HepG2 (cell line): ENCODE measurements at regions not wholly inside any gene's neighbourhood (a gene's known extent, or its start where the extent isn't known, plus 50 kb on each side); places are given as distances from the start of the nearest gene placed in this dataset.

Source experiments
- ATAC-seq: fragments of 200-7000 bp; cut with Tn5 transposase; 3 replicates; pipeline ENCODE4 v1.9.1; 2020; ENCODE audit warnings: mild to moderate bottlenecking, moderate library complexity
- BruUV-seq: library from RNA; stranded (reverse); fragments of 400-500 nt; replicated peaks from 2 replicates; lab custom pipeline; 2021; lab: Mats Ljungman, UMichigan
- CTCF ChIA-PET: fragments of 300-600 bp; formaldehyde crosslinking; extraction: SDS; loops from one replicate; lab custom pipeline; 2021; ENCODE audit warnings: low total read pairs, inconsistent platforms, low intra/inter-chr PET ratio; lab: Yijun Ruan, JAX
- POLR2A ChIA-PET: fragments of 350-600 bp; sonication (Branson Sonifier 250); formaldehyde crosslinking; loops from one replicate; lab custom pipeline; 2020; ENCODE audit warnings: antibody characterized with exemption, inconsistent platforms; lab: Yijun Ruan, JAX
- DNase-seq: peaks from one replicate; pipeline ENCODE4 v3.0.0-alpha.2; 2015; ENCODE audit warnings: low spot score
- FAIRE-seq: peaks from 3 replicates; lab custom pipeline; 2011; peaks lifted over from hg19 to GRCh38; lab: Jason Lieb, UNC
- H2AFZ ChIP-seq: one replicate; pipeline ENCODE4 v1.6.1; 2011; ENCODE audit warnings: low read length, inconsistent platforms
- H3K27ac ChIP-seq: fragments of 300-600 bp; 3 replicates; pipeline ENCODE4 v1.8.0; 2011; ENCODE audit warnings: mixed run types, mild to moderate bottlenecking, mixed read lengths, low read length, inconsistent platforms; ENCODE audit not compliant: insufficient read depth; ENCODE audit errors: extremely low read length
- H3K27me3 ChIP-seq, 2 experiments: fragments of 200-600 bp in 1 of 2; 2 replicates in 1 of 2; 3 replicates in 1 of 2; pipeline versions ENCODE4 v1.6.0 to v1.8.0; 2011; ENCODE audit warnings: low read length in 2 of 2, mild to moderate bottlenecking in 2 of 2, moderate library complexity in 2 of 2, inconsistent platforms in 1 of 2; ENCODE audit not compliant: insufficient read depth in 2 of 2, control insufficient read depth in 1 of 2
- H3K36me3 ChIP-seq, 2 experiments: fragments of 200-600 bp in 1 of 2; replicated peaks in 1 of 2; 2 replicates in 1 of 2; 3 replicates in 1 of 2; pipeline versions ENCODE4 v1.5.1 to v1.8.0; 2011; ENCODE audit warnings: low read length in 2 of 2, inconsistent platforms in 1 of 2; ENCODE audit not compliant: insufficient read depth in 2 of 2, control insufficient read depth in 1 of 2
- H3K4me1 ChIP-seq: 2 replicates; pipeline ENCODE4 v1.5.1; 2012; ENCODE audit warnings: low read length, inconsistent platforms; ENCODE audit not compliant: insufficient read depth
- H3K4me2 ChIP-seq: 2 replicates; pipeline ENCODE4 v1.6.0; 2011; ENCODE audit warnings: low read depth, low read length, inconsistent platforms
- H3K4me3 ChIP-seq, 3 experiments: fragments of 200-600 bp in 1 of 3; sonication (generic), shearing (Covaris generic) in 1 of 3; replicated peaks in 1 of 3; 2 replicates each; pipeline ENCODE4 v1.5.1; 2011 to 2016; ENCODE audit warnings: low read length in 3 of 3, inconsistent platforms in 2 of 3, low read depth in 2 of 3, mild to moderate bottlenecking in 2 of 3, control low read depth in 1 of 3, mixed read lengths in 1 of 3; ENCODE audit not compliant: insufficient read depth in 1 of 3
- H3K79me2 ChIP-seq: one replicate; pipeline ENCODE4 v1.6.1; 2011; ENCODE audit warnings: low read length, inconsistent platforms; ENCODE audit not compliant: insufficient read depth
- H3K9ac ChIP-seq: 2 replicates; pipeline ENCODE4 v1.6.0; 2011; ENCODE audit warnings: mild to moderate bottlenecking, low read depth, low read length, inconsistent platforms; ENCODE audit not compliant: insufficient read depth
- H3K9me3 ChIP-seq: 2 replicates; pipeline ENCODE4 v1.5.1; 2012; ENCODE audit warnings: mild to moderate bottlenecking, low read length
- H4K20me1 ChIP-seq: 2 replicates; pipeline ENCODE4 v1.6.0; 2011; ENCODE audit warnings: inconsistent platforms, mild to moderate bottlenecking, low read length, moderate library complexity; ENCODE audit not compliant: insufficient read depth
- ATF6 ChIP-seq: sonication (generic); formaldehyde crosslinking; conservative IDR thresholded peaks from 2 replicates; pipeline ENCODE4 v1.4.0; 2020; ENCODE audit warnings: missing genetic modification reagents
- ATM ChIP-seq: fragments of 450-650 bp; IDR thresholded peaks from 2 replicates; pipeline ENCODE4 v1.7.1; 2017; ENCODE audit warnings: mild to moderate bottlenecking, borderline replicate concordance
- CEBPB ChIP-seq: IDR thresholded peaks from 2 replicates; pipeline ENCODE4 v1.6.1; 2011; ENCODE audit warnings: low read depth, low read length, improper control_type of control experiment, borderline replicate concordance
- HHEX ChIP-seq: IDR thresholded peaks from 2 replicates; pipeline ENCODE4 v1.6.1; 2016; ENCODE audit warnings: control low read depth
- HNRNPLL ChIP-seq: fragments of 200-400 bp; formaldehyde crosslinking; IDR thresholded peaks from 2 replicates; pipeline ENCODE4 v1.6.1; 2017; ENCODE audit warnings: mild to moderate bottlenecking, low read depth, low read length; ENCODE audit not compliant: poor library complexity, severe bottlenecking
- IKZF5 ChIP-seq: IDR thresholded peaks from 2 replicates; pipeline ENCODE4 v1.6.1; 2018; ENCODE audit warnings: missing genetic modification reagents, mild to moderate bottlenecking, missing compliant biosample characterization
- MTF2 ChIP-seq: sonication (generic); formaldehyde crosslinking; IDR thresholded peaks from 2 replicates; pipeline ENCODE4 v1.5.0; 2020; ENCODE audit warnings: missing genetic modification reagents, borderline replicate concordance
- SMARCC2 ChIP-seq: fragments of 450-650 bp; IDR thresholded peaks from 2 replicates; pipeline ENCODE4 v1.6.1; 2017; ENCODE audit warnings: antibody characterized with exemption, mild to moderate bottlenecking
- SSRP1 ChIP-seq: IDR thresholded peaks from 2 replicates; pipeline ENCODE4 v1.6.1; 2016; ENCODE audit warnings: control low read depth
- TMF1 ChIP-seq: sonication (generic); formaldehyde crosslinking; IDR thresholded peaks from 2 replicates; pipeline ENCODE4 v1.8.1; 2022; ENCODE audit warnings: low read depth, missing genetic modification reagents
- ZNF143 ChIP-seq: sonication (generic); formaldehyde crosslinking; IDR thresholded peaks from 2 replicates; pipeline ENCODE4 v1.4.0; 2020; ENCODE audit warnings: missing genetic modification reagents
- ZNF432 ChIP-seq: sonication (generic); formaldehyde crosslinking; IDR thresholded peaks from 2 replicates; pipeline ENCODE4 v1.5.0; 2020; ENCODE audit warnings: missing genetic modification reagents, mild to moderate bottlenecking, borderline replicate concordance
- ZNF598 ChIP-seq: sonication (generic); formaldehyde crosslinking; IDR thresholded peaks from 2 replicates; pipeline ENCODE4 v1.5.1; 2020; ENCODE audit warnings: mild to moderate bottlenecking, missing genetic modification reagents, borderline replicate concordance
- ZNF619 ChIP-seq: sonication (generic); formaldehyde crosslinking; IDR thresholded peaks from 2 replicates; pipeline ENCODE4 v1.4.0; 2020; ENCODE audit warnings: mild to moderate bottlenecking, missing genetic modification reagents
- WGBS: methylation state at CpG from one replicate; pipeline ENCODE4 v1.1.6; 2017; ENCODE audit warnings: low lambda C conversion rate; 5-methylcytosine and 5-hydroxymethylcytosine counted together
- in situ Hi-C: cut with HindIII; loops from 2 replicates; pipeline ENCODE4 v1.10.0; 2017; ENCODE audit warnings: low pct_unique_long_range_greater_than_20kb; ENCODE audit not compliant: extremely low pct_ligation_motif_present
- intact Hi-C: fragments of 100-400 bp; cut with micrococcal nuclease; formaldehyde crosslinking; loops from one replicate; pipeline ENCODE4 v1.10.0; 2022; ENCODE audit not compliant: unreplicated experiment
- TF ChIP-seq, protein P1 (sequence below): sonication (generic); formaldehyde crosslinking; IDR thresholded peaks from 2 replicates; pipeline ENCODE4 v1.4.0; 2020; ENCODE audit warnings: missing genetic modification reagents
- TF ChIP-seq, protein P2 (sequence below): sonication (generic); formaldehyde crosslinking; IDR thresholded peaks from 2 replicates; pipeline ENCODE4 v1.9.0; 2021; ENCODE audit warnings: missing genetic modification reagents, mild to moderate bottlenecking, borderline replicate concordance

DNA sequence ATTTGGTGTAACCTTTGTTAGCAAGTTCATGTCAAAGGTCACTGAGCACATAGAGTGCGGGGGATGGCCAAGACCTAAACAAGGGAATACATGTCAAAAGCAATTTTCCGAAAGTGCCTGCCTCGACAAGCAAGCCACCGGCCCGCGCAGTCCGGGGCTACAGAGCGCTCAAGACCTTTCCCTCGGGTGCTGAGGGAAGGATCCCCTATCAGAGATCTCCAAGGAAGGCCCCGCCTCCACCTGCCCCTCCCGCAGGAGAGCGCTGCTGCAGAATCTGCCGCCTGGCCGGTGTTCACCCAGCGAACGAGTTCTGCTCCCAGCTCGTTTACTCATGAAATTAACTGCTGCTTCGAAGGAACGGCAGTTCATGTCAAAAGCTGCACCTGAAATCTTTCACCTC, 252.7 kb downstream of the BMP7 start (continued):
- TF ChIP-seq HNRNPLL (peak; percentile 34), ZNF143 (CRISPR knock-in tag) (no peak), ZNF619 (CRISPR knock-in tag) (no peak), MTF2 (CRISPR knock-in tag) (no peak), TMF1 (no peak), ZNF598 (CRISPR knock-in tag) (no peak), ZNF432 (CRISPR knock-in tag) (no peak), ATM (no peak)
- TF ChIP-seq, protein P1, sequence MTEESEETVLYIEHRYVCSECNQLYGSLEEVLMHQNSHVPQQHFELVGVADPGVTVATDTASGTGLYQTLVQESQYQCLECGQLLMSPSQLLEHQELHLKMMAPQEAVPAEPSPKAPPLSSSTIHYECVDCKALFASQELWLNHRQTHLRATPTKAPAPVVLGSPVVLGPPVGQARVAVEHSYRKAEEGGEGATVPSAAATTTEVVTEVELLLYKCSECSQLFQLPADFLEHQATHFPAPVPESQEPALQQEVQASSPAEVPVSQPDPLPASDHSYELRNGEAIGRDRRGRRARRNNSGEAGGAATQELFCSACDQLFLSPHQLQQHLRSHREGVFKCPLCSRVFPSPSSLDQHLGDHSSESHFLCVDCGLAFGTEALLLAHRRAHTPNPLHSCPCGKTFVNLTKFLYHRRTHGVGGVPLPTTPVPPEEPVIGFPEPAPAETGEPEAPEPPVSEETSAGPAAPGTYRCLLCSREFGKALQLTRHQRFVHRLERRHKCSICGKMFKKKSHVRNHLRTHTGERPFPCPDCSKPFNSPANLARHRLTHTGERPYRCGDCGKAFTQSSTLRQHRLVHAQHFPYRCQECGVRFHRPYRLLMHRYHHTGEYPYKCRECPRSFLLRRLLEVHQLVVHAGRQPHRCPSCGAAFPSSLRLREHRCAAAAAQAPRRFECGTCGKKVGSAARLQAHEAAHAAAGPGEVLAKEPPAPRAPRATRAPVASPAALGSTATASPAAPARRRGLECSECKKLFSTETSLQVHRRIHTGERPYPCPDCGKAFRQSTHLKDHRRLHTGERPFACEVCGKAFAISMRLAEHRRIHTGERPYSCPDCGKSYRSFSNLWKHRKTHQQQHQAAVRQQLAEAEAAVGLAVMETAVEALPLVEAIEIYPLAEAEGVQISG (CRISPR knock-in tag) = no peak

- H3K9me3 ChIP-seq = no peaks in the 10 kb centered on the region
- 3% methylated on average over 9 of the region's 9 CpGs for WGBS
- peaks cover 3 to 39% of the 10 kb centered on the region in 2 experiments; a peak in 4 of 5 replicates for H3K27me3 ChIP-seq
- H3K79me2 ChIP-seq = no peaks in the 10 kb centered on the region
- H3K9ac ChIP-seq = no peak overlapping the region
- H2AFZ ChIP-seq = no peak overlapping the region
- H3K4me2 ChIP-seq = no peak overlapping the region
- H4K20me1 ChIP-seq = no peaks in the 10 kb centered on the region
- no peak overlapping the region for H3K27ac ChIP-seq
- DNase-seq = no peak
- ChIA-PET POLR2A (no interaction called here), CTCF (no interaction called here)
- H3K4me1 ChIP-seq = no peaks in the 10 kb centered on the region
- H3K4me3 ChIP-seq = no peak overlapping the region
- no peak for FAIRE-seq
- in situ Hi-C loops = no loop called here
- no TSS peak for BruUV-seq
- intact Hi-C loops = no loop called here
- ATAC-seq = no peak
- H3K36me3 ChIP-seq = no peaks in the 10 kb centered on the region
- TF ChIP-seq, protein P2, sequence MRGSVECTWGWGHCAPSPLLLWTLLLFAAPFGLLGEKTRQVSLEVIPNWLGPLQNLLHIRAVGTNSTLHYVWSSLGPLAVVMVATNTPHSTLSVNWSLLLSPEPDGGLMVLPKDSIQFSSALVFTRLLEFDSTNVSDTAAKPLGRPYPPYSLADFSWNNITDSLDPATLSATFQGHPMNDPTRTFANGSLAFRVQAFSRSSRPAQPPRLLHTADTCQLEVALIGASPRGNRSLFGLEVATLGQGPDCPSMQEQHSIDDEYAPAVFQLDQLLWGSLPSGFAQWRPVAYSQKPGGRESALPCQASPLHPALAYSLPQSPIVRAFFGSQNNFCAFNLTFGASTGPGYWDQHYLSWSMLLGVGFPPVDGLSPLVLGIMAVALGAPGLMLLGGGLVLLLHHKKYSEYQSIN (CRISPR knock-in tag) = no peak
- TF ChIP-seq SSRP1 (CRISPR knock-in tag) (no peak), CEBPB (no peak), SMARCC2 (no peak), ATF6 (CRISPR knock-in tag) (no peak), HHEX (CRISPR knock-in tag) (no peak), IKZF5 (no peak)
Observed at GRCh38 chr20:57020364-57020763, 246.1 kb downstream of the BMP7 start.
